NOMO-1 treated with DMSO at 0.1 percent for 48 hours (cell line): ENCODE measurements at regions not wholly inside any gene's neighbourhood (a gene's known extent, or its start where the extent isn't known, plus 50 kb on each side); places are given as distances from the start of the nearest gene placed in this dataset.
A peak's percentile ranks its signal among the peaks of the same experiment; 100 is the strongest.
"Not testable (repeated sequence)": the region's sequence is repeated elsewhere in the genome, so short reads cannot be mapped to it uniquely, and the experiment has no call there.

Experiments
- DNase-seq: peaks from one replicate; lab custom pipeline; 2025; ENCODE audit not compliant: unreplicated experiment; lab: John Stamatoyannopoulos, UW

DNA sequence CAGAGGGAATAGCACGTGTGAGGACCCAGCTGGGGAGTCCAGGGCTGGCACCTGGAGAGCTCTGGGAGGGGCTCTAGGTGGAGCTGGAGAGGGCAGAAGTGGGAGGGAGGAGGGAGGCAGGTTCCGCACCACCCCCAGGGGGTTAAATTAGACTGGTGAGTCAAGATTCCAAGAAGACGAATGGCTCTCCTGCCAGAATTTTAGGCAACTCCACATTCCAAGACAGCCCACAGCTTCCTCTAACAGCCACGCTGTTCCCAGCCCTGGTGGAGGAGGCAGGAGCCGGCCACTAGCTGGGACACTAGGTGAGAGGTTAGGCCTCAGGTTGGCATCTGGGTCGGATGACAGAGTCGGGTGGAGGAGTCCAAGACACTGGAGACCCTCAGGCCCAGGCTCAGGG is 60.2 kb downstream of the TFAP2C start:
- no peak for DNase-seq

DNA sequence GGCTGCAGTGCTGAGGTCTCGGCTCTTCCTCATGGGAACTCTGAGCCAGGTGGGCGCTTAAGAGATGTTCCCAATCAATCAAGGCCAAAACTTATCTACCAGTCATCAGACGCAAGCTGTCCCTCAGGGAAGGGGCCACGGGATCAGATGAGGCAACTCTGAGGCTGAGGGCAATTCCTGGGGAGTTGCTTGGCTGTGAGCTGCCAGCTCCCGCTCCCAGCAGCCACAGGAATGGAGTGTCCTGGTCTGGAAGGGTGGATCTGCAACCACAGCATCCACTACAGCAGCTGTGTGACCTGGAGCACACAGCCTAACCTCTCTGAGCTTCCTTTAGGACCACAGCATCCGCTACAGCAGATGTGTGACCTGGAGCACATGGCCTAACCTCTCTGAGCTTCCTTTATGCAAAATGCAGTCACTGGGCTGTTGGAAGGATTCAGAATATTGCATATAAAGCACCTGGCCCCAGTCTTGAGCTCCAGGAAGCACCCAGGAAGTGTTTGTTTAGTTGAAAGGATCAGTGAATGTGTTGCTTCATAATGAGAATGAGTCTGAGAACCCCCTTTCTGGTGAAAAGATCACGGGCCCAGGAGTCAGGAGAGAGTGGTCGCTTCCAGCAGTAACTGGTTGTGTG is 60.9 kb downstream of the TFAP2C start:
- no peak for DNase-seq

DNA sequence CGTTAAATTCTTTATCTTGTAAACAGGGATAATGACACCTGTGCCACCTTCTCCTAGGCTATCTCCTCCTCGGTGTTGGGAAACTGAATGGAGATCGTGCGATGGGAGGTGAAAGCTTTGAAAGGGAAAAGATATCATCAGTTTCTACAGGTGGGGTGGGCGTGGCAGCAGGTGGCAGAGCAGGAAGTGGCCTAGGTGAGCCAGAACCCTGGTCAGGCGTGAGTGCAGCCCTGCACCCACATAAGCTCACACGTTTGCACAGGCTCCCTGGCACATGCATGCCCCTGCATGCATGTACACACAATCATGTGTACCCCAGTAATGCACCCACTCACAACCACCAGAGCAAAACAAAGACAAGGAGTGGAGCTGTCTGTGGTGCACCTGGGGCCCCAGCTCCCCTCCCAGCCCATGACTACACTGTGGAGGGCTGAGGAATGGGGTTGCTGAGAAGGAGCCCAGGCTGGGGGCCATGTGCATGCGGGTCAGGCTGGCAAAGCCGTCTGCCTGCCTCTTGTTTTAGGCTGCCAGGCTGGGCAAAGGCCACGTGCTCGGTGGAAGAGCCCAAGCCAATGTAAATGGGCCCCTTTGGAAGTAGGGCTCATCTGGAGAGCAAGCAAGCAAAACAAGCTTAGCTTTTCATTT is 61.5 kb downstream of the TFAP2C start:
- no peak for DNase-seq

- no peak for DNase-seq
These were observed 62.4 kb downstream of the TFAP2C start for GRCh38 chr20:56691325-56691998.

GRCh38 chr20:56693217-56693616 is 64.1 kb downstream of the TFAP2C start:
- no peak for DNase-seq

- no peak for DNase-seq
These were observed 68.4 kb downstream of the TFAP2C start for GRCh38 chr20:56697476-56697875.

- no peak for DNase-seq
These were observed 69.2 kb downstream of the TFAP2C start for GRCh38 chr20:56698297-56698696.

DNA sequence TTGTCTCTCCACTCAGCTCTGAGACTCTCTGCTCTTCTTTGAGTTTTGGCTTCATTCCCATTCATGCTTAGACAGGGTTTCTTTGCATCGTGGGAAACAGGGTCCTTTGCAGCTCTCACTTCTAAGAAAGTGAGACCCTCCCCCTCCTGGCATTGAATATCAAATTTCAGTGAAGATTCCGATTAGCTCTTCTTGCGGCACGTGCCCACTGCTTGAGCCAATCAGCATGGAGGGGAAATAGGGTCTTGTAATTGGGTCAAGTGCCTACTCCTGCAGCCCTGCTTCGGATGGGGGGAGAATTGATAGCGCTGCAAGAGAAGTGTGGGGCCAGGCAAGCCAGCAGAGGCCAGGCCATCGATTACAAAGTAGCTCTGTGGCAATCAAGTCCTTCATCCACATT is 69.6 kb downstream of the TFAP2C start:
- no peak for DNase-seq

DNA sequence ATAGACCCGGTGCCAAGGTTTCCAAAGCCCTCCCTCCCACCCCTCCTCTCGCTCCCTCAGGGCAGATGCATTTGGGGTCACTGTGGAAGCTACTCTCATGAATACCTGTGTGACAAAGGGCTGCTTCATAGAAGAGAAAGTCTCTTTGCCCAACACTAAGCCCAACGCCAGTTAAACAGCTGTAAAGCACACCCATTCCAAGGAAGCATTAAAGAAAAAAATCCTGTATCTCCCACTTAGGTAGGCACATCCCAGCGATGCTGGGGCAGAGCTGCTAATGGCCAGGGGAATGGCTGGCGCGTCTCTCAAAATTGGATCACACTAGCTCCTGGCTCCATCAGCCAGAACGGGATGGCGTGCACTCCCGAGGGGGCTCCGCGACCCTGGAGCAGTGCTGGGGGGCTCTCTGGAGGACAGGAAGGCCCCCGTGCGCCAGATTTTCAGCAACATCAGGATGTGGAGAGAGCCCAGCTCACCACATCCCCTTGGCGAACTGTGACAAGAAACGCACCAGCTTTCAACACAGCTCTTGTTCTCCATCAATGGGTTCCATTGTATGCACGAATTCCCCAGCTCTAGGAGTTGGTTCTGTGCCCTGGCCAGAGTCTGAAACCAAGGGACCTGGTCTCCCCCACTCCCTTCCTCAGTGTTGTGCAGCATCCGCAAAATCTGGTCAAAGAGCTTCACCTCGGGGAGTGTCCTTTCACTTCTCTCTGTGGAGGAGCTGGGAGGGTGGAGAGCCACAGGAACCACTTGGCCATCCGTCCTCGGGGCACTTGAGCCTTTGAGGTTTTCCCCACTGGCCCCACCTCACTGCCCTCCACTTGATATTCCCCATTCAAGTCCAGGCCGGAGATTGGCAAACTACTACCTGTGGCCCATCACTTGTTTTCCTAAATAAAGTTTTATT is 74.1 kb downstream of the TFAP2C start:
- no peak for DNase-seq

DNA sequence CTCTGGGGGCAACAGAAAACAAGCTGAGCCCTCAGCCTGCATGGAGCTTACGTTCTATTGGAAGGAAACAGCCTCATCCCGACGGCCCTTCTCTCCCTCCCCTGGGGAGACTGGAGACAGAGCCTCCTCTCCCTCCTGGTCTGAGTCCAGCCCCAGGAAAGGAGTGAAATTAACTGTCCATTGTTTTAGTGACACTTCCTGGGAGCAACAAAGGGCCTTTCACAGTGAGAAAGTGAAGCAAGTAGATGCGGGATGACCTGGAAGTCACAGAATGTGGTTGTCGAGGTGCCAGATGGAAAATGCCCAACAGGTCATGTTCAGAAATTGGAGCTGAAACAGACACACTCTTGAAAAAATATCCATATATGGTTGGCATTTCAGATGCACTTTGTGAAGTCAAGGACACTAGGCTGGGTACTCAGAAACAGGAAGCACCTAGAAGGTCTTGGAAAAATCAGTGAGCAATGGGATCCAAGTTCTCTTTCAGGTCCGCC is 77.8 kb downstream of the TFAP2C start:
- no peak for DNase-seq

DNA sequence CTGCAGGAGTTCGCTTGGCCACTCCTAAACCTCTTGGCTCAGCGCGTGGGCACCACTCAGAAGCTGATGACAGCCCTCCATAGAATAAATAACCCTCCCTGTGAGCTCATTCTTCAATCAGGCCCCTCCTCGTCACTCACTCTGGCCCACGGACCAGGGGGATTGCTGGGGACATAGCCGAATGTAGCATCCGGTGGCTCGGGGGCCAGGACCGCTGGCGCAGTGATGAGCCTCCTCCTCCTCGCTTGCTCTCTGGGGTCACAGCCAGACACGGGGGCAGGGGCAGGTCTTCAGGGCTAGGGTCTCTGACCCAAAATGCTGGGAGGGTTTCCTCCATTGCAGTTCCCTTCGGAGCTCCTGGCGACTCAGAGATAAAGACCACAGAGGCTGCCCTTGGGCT is 79.9 kb downstream of the TFAP2C start:
- DNase-seq = no peak

- no peak for DNase-seq
These were observed 81.0 kb downstream of the TFAP2C start for GRCh38 chr20:56710125-56710524.

DNA sequence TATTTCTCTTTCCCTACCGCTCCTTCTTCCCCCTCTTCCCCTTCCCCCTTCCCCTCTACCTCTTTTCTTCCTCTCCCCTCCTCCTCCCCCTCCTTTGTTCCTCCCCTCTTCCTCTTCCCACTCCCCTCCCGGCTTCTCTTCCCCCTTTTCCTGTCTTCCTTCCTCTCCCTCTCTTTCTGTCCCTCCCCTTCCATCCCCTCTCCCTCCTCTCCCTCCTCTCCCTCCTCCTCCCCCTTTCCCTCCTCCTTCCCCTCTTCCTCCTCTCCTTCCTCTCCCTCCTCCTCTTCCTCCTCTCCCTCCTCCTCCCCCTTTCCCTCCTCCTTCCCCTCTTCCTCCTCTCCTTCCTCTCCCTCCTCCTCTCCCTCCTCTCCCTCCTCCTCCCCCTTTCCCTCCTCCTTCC is 81.5 kb downstream of the TFAP2C start:
- not testable (repeated sequence) for DNase-seq

GRCh38 chr20:56711018-56711417 is 81.9 kb downstream of the TFAP2C start:
- DNase-seq = no peak

GRCh38 chr20:56715309-56715708 is 86.2 kb downstream of the TFAP2C start:
- no peak for DNase-seq

GRCh38 chr20:56715902-56716519 is 86.9 kb downstream of the TFAP2C start:
- no peak for DNase-seq

- no peak for DNase-seq
These were observed 87.7 kb downstream of the TFAP2C start for GRCh38 chr20:56716806-56717205.

DNA sequence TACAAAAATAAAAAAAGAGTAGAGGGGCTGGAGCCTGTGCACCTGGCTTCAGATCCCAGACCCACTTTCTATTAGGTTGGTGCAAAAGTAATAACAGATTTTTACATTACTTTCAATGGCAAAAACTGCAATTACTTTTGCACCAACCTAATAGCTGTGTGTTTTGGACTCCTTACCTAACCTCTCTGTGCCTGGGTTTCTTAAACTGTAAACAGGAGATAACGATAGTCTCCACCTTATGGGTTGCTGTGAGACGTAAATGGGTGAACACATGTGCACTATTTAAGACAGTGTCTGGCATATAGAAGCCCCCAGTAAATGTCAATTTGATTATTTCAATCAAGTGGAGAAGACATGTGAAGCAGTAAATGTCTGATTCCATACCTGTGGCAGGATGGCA is 89.7 kb downstream of the TFAP2C start:
- DNase-seq = no peak

DNA sequence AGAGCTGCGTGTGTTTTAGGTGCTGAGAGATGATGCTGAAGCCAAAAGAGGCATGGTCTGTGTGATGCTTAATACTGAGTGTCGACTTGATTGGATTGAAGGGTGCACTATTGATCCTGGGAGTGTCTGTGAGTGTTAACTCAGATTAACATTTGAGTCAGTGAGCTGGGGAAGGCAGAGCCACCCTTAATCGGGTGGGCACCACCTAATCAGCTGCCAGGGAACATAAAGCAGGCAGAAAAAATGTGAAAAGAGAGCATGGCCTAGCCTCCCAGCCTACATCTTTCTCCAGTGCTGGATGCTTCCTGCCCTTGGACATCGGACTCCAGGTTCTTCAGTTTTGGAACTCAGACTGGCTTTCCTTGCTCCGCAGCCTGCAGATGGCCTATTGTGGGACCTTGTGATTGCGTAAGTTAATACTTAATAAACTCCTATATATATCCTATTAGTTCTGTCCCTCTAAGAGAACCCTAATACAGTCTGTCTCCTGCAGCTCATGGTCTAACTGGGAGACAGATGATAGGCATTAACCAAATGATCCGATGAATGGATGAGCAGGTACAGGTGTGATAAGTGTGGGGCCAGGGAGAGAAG is 91.6 kb downstream of the TFAP2C start:
- DNase-seq = no peak

DNA sequence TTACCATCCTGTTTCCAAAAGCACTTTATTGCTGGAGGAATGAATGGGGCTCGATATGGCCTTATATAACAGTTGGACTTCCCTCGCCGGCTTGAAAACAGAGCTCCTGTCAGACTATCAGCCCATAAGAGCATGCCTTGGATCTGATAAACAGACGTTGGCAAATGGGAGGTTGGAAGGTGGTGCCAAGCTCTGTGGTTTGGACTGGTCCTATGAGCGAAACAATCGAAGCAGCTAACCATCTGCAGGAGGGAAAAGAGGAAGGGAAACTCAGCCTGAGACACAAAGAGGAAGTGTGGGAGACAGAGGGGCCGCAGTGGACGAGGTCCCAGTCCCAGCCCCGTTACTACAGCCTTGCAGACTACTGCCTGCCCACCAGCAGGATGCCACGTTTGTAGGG is 92.9 kb downstream of the TFAP2C start:
- DNase-seq = peak; percentile 99
